ENCODE measurements at regions not wholly inside any gene's neighbourhood (a gene's known extent, or its start where the extent isn't known, plus 50 kb on each side); places are given as distances from the start of the nearest gene placed in this dataset.

DNA sequence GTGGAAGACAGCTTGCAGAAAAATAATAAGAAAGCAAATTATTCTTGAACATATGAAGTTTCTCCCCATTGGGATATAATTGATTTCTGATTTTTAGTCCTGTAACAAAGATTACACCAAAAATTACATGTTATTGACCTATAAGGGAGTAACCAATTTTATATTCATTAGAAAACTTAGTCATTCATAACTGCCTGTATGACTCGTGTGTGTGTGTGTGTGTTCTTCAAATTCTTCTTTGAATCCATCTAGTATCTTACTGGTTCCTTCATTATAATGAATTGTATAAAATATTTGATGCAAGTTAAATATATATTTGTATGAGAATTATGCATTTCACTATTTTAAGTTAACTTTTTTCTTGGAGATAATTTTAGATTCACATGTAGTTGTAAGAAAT, 310.4 kb downstream of the HAO1 start:
- TF ChIP-seq CTCF (IDR thresholded peaks at IDR 0.05; ENCODE audit: low read depth, low read length): no peak
- POLR2A ChIA-PET: no interaction called here
- CTCF ChIA-PET: interaction anchor here (0.6 to 0.7 kb wide), 2 partner anchors 306 to 1320 kb away, joined by 3 read pairs; no protein-coding TSS in a partner anchor
- H3K27ac ChIP-seq (ENCODE audit: low read depth, low read length): no peak overlapping the region
- H3K4me3 ChIP-seq (ENCODE audit: low read depth, low read length): no peak overlapping the region
- DNase-seq (ENCODE audit: low read depth, low spot score): no peak
- no peaks in the 10 kb centered on the region for H3K9me3 ChIP-seq (ENCODE audit: control insufficient read depth, insufficient read depth, low read length)
- H3K27me3 ChIP-seq (ENCODE audit: control insufficient read depth, insufficient read depth, low read length): no peaks in the 10 kb centered on the region

DNA sequence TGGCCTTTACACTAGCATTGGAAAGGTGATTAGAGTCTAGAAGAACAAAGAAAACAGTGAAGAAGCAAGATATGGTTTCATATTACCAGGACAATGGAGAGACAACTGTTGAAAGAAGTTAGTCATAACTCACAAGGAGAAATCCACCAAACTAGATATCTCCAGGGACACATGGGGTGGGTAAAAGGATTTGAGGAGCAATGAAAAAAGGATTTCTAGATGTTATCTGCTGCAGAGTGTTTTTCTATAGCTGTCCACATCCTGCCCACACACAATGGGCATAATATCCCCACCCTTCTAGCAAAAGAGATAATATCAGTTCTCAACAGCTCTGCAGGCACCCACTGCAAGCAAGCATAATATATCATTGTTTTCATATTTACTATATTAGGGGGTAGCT, 303.1 kb downstream of the HAO1 start:
- Histone ChIP-seq H3K27ac (ENCODE audit: low read depth, low read length) (no peak overlapping the region), H3K4me3 (ENCODE audit: low read depth, low read length) (no peak overlapping the region), H3K27me3 (ENCODE audit: control insufficient read depth, insufficient read depth, low read length) (no peaks in the 10 kb centered on the region), H3K9me3 (ENCODE audit: control insufficient read depth, insufficient read depth, low read length) (no peaks in the 10 kb centered on the region)
- no peak for DNase-seq (ENCODE audit: low read depth, low spot score)
- ChIA-PET CTCF (no interaction called here), POLR2A (no interaction called here)
- TF ChIP-seq CTCF (IDR thresholded peaks at IDR 0.05; ENCODE audit: low read depth, low read length): no peak

DNA sequence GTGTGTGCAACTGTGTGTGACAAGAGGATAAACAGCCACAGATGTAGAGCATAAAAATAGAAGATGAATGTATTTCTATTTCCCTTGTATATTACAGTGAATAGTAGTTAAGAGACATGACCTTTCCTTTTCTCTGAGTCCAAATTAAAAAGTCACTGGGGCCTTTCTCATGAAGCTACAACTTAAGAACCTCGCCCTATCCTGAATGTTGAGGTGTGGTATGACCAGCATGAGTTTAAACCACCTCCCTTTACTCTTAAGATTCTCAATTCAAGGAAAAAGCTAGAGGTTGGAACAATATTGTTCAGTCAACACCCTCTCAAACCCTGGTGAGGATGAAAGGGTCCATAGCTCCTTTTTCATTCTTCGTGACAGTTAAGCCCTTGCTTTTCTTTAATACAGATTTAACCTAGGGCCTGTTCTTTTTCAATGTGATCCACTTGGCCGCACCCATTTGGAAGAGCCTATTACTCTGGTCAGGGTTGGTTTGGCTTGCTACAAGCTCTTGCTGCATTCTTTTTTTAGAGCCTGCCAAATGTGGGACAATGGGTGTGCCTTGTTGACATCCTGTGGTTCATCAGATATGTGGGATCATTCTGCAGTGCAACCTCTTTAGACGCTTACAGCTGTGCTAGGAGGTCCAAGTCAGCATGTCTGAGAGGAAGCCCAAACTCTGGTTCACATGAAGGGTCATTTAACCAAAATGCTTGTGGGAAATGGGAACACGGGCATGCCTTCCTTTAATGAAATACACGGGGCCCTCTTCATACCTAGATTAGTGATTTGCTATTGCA, 290.0 kb downstream of the HAO1 start:
- ChIA-PET CTCF (no interaction called here), POLR2A (no interaction called here)
- TF ChIP-seq CTCF (IDR thresholded peaks at IDR 0.05; ENCODE audit: low read depth, low read length): no peak
- H3K27me3 ChIP-seq (ENCODE audit: control insufficient read depth, insufficient read depth, low read length): no peaks in the 10 kb centered on the region
- no peak for DNase-seq (ENCODE audit: low read depth, low spot score)
- no peak overlapping the region for H3K27ac ChIP-seq (ENCODE audit: low read depth, low read length)
- H3K9me3 ChIP-seq (ENCODE audit: control insufficient read depth, insufficient read depth, low read length): peaks cover 12% of the 10 kb centered on the region
- H3K4me3 ChIP-seq (ENCODE audit: low read depth, low read length): no peak overlapping the region

GRCh38 chr20:7654231-7654630, 286.0 kb downstream of the HAO1 start:
- ChIA-PET CTCF (no interaction called here), POLR2A (no interaction called here)
- Histone ChIP-seq H3K27me3 (ENCODE audit: control insufficient read depth, insufficient read depth, low read length) (no peaks in the 10 kb centered on the region), H3K27ac (ENCODE audit: low read depth, low read length) (no peak overlapping the region), H3K4me3 (ENCODE audit: low read depth, low read length) (no peak overlapping the region), H3K9me3 (ENCODE audit: control insufficient read depth, insufficient read depth, low read length) (no peaks in the 10 kb centered on the region)
- DNase-seq (ENCODE audit: low read depth, low spot score): no peak
- TF ChIP-seq CTCF (IDR thresholded peaks at IDR 0.05; ENCODE audit: low read depth, low read length): no peak

DNA sequence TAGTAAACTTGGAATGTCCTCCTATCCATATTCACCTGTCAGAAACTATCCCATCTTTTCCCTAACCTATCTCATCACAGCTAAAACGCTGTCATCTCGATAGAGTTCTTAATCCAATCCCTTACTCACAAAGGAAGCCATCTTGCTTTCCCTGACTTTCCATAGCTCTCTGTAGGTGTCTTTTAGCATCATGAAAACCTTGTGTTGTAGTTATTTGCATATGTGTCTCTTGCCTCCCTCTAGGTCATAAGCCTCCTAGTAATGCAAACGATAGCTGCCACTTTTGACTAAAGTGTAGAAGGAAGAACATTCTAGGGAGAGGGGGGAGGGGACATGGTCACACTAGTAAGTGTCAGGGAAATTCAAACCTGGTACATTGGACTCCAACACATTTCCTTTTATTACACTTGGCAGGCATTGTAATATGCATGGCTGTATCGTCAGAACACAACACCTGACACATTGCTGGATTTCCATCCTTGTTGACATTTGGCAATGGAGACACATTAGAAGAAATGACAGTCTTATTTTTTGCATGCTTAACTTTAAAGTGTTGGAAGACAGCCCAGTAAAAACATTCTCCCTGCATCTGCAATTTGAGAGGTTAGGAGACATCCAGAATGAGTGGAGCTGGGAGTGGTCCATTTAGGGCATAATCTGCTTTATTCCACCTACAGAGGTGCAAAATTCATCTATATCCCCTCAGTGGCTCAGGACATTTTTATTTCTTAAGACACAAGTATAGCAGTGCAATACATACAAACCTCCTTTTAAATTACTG, 283.4 kb downstream of the HAO1 start:
- ChIA-PET CTCF (interaction anchor here (0.6 kb wide), 1 partner anchor 248 kb away, joined by 3 read pairs; no protein-coding TSS in a partner anchor), POLR2A (no interaction called here)
- no peak for DNase-seq (ENCODE audit: low read depth, low spot score)
- Histone ChIP-seq H3K27ac (ENCODE audit: low read depth, low read length) (no peak overlapping the region), H3K27me3 (ENCODE audit: control insufficient read depth, insufficient read depth, low read length) (no peaks in the 10 kb centered on the region), H3K9me3 (ENCODE audit: control insufficient read depth, insufficient read depth, low read length) (no peaks in the 10 kb centered on the region), H3K4me3 (ENCODE audit: low read depth, low read length) (no peak overlapping the region)
- no peak for TF ChIP-seq CTCF (IDR thresholded peaks at IDR 0.05; ENCODE audit: low read depth, low read length)
